Immature natural killer cell (primary cell): ENCODE measurements at regions not wholly inside any gene's neighbourhood (a gene's known extent, or its start where the extent isn't known, plus 50 kb on each side); places are given as distances from the start of the nearest gene placed in this dataset.

Experiments used
- DNase-seq, 3 donors: peaks; one replicate each; pipeline ENCODE4 v3.0.0; 2022; ENCODE audit warnings: mixed read lengths in 1 of 3
- H3K27ac Mint-ChIP-seq, 6 donors: one replicate each; pipeline ENCODE4 v1.8.0; 2020; ENCODE audit warnings: mixed read lengths in 6 of 6, mild to moderate bottlenecking in 5 of 6, inconsistent platforms in 4 of 6, moderate library complexity in 3 of 6
- H3K27me3 Mint-ChIP-seq, 3 donors: one replicate each; pipeline ENCODE4 v1.8.0; 2020 to 2021; ENCODE audit warnings: low read depth in 3 of 3, mild to moderate bottlenecking in 3 of 3, mixed read lengths in 3 of 3, moderate library complexity in 3 of 3, inconsistent platforms in 1 of 3
- H3K36me3 Mint-ChIP-seq, 3 donors: one replicate each; pipeline ENCODE4 v1.8.0; 2020; ENCODE audit warnings: mixed read lengths in 3 of 3, inconsistent platforms in 2 of 3, mild to moderate bottlenecking in 2 of 3
- H3K4me1 Mint-ChIP-seq, 2 donors: one replicate each; pipeline ENCODE4 v1.8.0; 2020; ENCODE audit warnings: inconsistent platforms in 2 of 2, mild to moderate bottlenecking in 2 of 2, mixed read lengths in 2 of 2, moderate library complexity in 1 of 2
- H3K4me3 Mint-ChIP-seq, 5 donors: one replicate each; pipeline ENCODE4 v1.8.0; 2020; ENCODE audit warnings: mild to moderate bottlenecking in 5 of 5, mixed read lengths in 5 of 5, inconsistent platforms in 3 of 5, moderate library complexity in 3 of 5
- H3K9me3 Mint-ChIP-seq, 6 donors: one replicate each; pipeline ENCODE4 v1.8.0; 2020; ENCODE audit warnings: mild to moderate bottlenecking in 6 of 6, mixed read lengths in 6 of 6, inconsistent platforms in 4 of 6, moderate library complexity in 3 of 6

GRCh38 chr5:178808886-178809285, 50.9 kb upstream of the ZNF354B start:
- Mint-ChIP-seq H3K9me3 (no peaks in the 10 kb centered on the region), H3K4me1 (no peaks in the 10 kb centered on the region), H3K27me3 (peaks cover 2 to 3% (median 2%) of the 10 kb centered on the region in 3 donors), H3K4me3 (no peak overlapping the region), H3K36me3 (no peaks in the 10 kb centered on the region), H3K27ac (no peak overlapping the region)
- DNase-seq, result no peak

GRCh38 chr5:178801021-178801420, 58.7 kb upstream of the ZNF354B start:
- no peak overlapping the region for H3K27ac Mint-ChIP-seq
- H3K9me3 Mint-ChIP-seq, result no peaks in the 10 kb centered on the region
- H3K27me3 Mint-ChIP-seq, result peaks cover 6 to 8% (median 8%) of the 10 kb centered on the region in 3 donors
- no peaks in the 10 kb centered on the region for H3K36me3 Mint-ChIP-seq
- no peak overlapping the region for H3K4me3 Mint-ChIP-seq
- no peak for DNase-seq
- no peaks in the 10 kb centered on the region for H3K4me1 Mint-ChIP-seq

DNA sequence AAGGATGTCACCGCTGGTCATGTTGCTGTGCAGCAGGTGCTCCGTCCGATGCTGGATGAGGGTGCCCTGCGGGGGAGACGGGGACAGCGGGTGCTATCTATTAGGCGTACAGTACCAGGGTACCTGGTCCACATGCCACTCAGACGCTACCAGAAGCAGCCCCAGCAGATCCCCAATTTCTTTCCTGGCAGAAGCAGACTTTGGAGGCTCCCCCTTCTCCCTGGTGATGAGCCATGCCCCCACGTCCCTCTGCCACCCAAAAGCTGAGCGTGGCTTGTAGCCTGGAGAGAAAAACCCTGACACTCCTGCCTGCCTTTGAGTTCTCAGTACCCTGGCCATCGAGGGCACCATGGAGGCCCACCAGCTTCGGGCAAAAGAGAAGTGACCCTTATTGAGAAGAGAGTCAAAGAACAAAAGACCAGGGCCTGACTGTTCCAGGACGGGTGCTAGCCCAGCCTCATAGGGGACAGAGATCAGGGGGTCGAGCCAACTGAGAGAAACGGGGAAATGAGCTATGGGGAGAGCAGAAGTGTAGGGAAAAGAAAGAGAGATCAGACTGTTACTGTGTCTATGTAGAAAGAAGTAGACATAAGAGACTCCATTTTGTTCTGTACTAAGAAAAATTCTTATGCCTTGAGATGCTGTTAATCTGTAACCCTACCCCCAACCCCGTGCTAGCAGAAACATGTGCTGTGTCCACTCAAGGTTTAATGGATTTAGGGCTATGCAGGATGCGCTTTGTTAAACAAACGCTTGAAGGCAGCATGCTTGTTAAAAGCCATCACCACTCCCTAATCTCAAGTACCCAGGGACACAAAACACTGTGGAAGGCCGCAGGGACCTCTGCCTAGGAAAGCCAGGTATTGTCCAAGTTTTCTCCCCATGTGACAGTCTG, 62.0 kb upstream of the ZNF354B start:
- H3K4me3 Mint-ChIP-seq, result no peak overlapping the region
- H3K9me3 Mint-ChIP-seq, result no peaks in the 10 kb centered on the region
- no peak for DNase-seq
- H3K4me1 Mint-ChIP-seq, result no peaks in the 10 kb centered on the region
- peaks cover 3 to 8% (median 4%) of the 10 kb centered on the region in 3 donors for H3K27me3 Mint-ChIP-seq
- H3K27ac Mint-ChIP-seq, result no peak overlapping the region
- no peaks in the 10 kb centered on the region for H3K36me3 Mint-ChIP-seq

- H3K36me3 Mint-ChIP-seq, result no peaks in the 10 kb centered on the region
- no peak overlapping the region for H3K4me3 Mint-ChIP-seq
- no peak overlapping the region for H3K27ac Mint-ChIP-seq
- no peaks in the 10 kb centered on the region for H3K9me3 Mint-ChIP-seq
- no peaks in the 10 kb centered on the region for H3K4me1 Mint-ChIP-seq
- H3K27me3 Mint-ChIP-seq, result peaks cover 2 to 8% (median 3%) of the 10 kb centered on the region in 3 donors
- no peak for DNase-seq
Observed at GRCh38 chr5:178797101-178797521, 62.6 kb upstream of the ZNF354B start.

- H3K4me1 Mint-ChIP-seq, result no peaks in the 10 kb centered on the region
Observed at GRCh38 chr5:178796165-178796945, 63.4 kb upstream of the ZNF354B start.

GRCh38 chr5:178794433-178794832, 64.0 kb upstream of the ZNF354A start:
- Mint-ChIP-seq H3K36me3 (no peaks in the 10 kb centered on the region), H3K4me3 (no peak overlapping the region), H3K9me3 (no peaks in the 10 kb centered on the region)

More at GRCh38 chr5:178796165-178796945, 63.4 kb upstream of the ZNF354B start:
- no peak overlapping the region for H3K4me3 Mint-ChIP-seq
- H3K9me3 Mint-ChIP-seq, result no peaks in the 10 kb centered on the region
- no peak for DNase-seq
- H3K27me3 Mint-ChIP-seq, result peaks cover 2 to 8% (median 3%) of the 10 kb centered on the region in 3 donors
- no peak overlapping the region for H3K27ac Mint-ChIP-seq
- H3K36me3 Mint-ChIP-seq, result no peaks in the 10 kb centered on the region

DNA sequence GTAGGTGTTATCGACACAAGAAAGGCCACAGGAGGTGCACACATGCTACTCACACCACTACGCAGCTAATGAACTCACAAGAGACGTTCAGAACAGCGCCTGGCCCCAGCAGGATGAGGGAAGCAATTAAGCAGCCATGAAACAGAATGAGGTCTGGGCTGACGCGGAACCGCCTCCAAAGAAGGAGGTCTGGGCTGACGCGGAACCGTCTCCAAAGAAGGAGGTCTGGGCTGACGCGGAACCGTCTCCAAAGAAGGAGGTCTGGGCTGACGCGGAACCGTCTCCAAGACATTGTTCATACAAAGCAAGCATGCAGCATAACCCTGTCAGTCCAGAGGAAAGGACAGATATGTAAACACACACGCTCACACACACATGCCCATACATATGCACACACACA, 63.2 kb upstream of the ZNF354A start:
- Mint-ChIP-seq H3K4me3 (no peak overlapping the region), H3K27me3 (peaks cover 2 to 4% (median 3%) of the 10 kb centered on the region in 3 donors), H3K9me3 (peaks cover 0 to 3% (median 0%) of the 10 kb centered on the region in 6 donors), H3K36me3 (no peaks in the 10 kb centered on the region), H3K4me1 (no peaks in the 10 kb centered on the region), H3K27ac (no peak overlapping the region)
- DNase-seq, result no peak

More at GRCh38 chr5:178794433-178794832, 64.0 kb upstream of the ZNF354A start:
- DNase-seq, result no peak
- Mint-ChIP-seq H3K27me3 (peaks cover 2 to 6% (median 4%) of the 10 kb centered on the region in 3 donors), H3K27ac (no peak overlapping the region), H3K4me1 (no peaks in the 10 kb centered on the region)

- no peak overlapping the region for H3K4me3 Mint-ChIP-seq
- H3K27me3 Mint-ChIP-seq, result peaks cover 2 to 4% (median 3%) of the 10 kb centered on the region in 3 donors
- H3K9me3 Mint-ChIP-seq, result peaks cover 0 to 3% (median 0%) of the 10 kb centered on the region in 6 donors
- H3K36me3 Mint-ChIP-seq, result no peaks in the 10 kb centered on the region
- no peaks in the 10 kb centered on the region for H3K4me1 Mint-ChIP-seq
- H3K27ac Mint-ChIP-seq, result no peak overlapping the region
- DNase-seq, result no peak
Observed at GRCh38 chr5:178793151-178793550, 62.7 kb upstream of the ZNF354A start.

DNA sequence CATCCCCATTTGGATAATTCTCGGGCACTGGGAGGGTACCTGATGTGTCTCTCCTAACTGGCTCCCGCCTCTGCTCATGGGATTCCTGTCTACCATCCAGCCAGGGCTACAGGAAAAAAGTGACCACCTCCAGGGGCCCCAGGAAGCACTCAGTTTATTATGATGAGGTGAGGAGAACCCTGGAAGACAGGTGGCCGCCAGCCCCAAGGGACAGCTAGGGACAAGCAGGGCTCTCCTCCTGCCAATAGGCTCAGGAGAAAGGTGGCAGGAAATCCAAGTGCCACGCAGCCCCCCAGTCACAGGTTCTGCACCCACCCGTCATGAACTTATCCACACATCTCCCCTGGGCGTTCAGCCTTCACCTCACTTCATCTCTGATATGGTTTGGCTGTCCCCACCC, 61.5 kb upstream of the ZNF354A start:
- Mint-ChIP-seq H3K4me3 (no peak overlapping the region), H3K36me3 (no peaks in the 10 kb centered on the region), H3K27ac (no peak overlapping the region), H3K9me3 (peaks cover 0 to 3% (median 0%) of the 10 kb centered on the region in 6 donors), H3K4me1 (no peaks in the 10 kb centered on the region), H3K27me3 (peaks cover 0 to 3% (median 2%) of the 10 kb centered on the region in 3 donors)
- DNase-seq, result no peak

- Mint-ChIP-seq H3K4me1 (no peaks in the 10 kb centered on the region), H3K36me3 (no peaks in the 10 kb centered on the region), H3K9me3 (peaks cover 0 to 3% (median 0%) of the 10 kb centered on the region in 6 donors), H3K27ac (no peak overlapping the region), H3K4me3 (no peak overlapping the region), H3K27me3 (peaks cover 0 to 3% (median 0%) of the 10 kb centered on the region in 3 donors)
- DNase-seq, result no peak
Observed at GRCh38 chr5:178790371-178790770, 59.9 kb upstream of the ZNF354A start.

DNA sequence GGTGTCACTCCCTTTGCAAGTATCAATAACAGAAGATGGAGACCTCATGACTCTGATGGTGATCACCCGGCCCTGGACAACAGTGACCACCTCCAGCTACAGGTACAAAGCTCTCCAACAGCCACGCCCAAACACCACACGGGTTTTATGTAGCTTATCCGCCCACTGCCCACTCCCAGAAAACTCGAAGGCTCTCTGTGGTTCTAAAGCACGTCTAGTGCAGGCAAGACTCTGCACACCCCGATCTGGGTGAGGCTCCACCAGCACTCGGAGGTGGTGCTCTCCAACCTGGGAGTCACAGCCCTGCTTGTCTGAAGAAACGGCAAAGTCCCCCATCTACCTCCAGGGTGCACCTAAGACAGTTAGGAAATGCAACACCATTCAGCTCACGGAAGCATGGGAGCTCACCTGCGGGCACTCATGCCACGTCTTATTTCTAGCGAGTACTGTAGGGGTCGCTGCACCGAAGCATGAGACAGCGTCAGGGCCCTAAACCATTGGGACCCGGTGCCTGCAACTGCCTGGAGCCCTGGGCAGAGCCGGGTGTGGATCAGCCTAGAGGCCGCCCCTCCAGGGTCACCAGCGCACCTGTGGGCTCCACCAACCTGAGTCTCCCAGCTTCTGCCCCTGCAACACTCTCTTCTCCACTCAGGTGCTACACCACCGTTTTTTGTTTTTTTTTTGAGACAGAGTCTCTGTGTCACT, 58.1 kb upstream of the ZNF354A start:
- no peak overlapping the region for H3K4me3 Mint-ChIP-seq
- H3K36me3 Mint-ChIP-seq, result no peaks in the 10 kb centered on the region
- DNase-seq, result no peak
- H3K4me1 Mint-ChIP-seq, result no peaks in the 10 kb centered on the region
- no peak overlapping the region for H3K27ac Mint-ChIP-seq
- H3K27me3 Mint-ChIP-seq, result peaks cover 0 to 3% (median 0%) of the 10 kb centered on the region in 3 donors
- peaks cover 0 to 3% (median 0%) of the 10 kb centered on the region in 6 donors for H3K9me3 Mint-ChIP-seq

DNA sequence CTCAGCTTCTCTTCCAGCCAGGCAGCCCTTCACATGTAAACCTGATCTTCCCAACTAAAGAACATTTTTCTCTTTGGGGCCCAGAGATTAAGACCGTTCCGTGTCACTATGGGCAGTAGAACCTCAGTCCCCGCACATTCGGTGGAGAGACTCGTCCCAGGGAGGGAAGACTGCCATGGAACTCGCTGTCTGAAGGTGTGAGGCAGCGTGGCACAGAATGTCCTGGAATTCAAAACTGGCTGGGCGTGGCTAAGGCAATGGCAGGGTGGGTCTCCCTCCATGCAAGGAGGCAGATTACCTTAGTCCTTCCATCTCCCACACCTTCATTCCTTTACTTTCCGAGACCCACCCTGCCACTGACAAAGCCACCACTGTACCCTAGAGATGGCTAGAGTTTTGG, 57.4 kb upstream of the ZNF354A start:
- Mint-ChIP-seq H3K4me3 (no peak overlapping the region), H3K27me3 (peaks cover 0 to 3% (median 1%) of the 10 kb centered on the region in 3 donors), H3K36me3 (no peaks in the 10 kb centered on the region), H3K27ac (no peak overlapping the region), H3K9me3 (peaks cover 0 to 3% (median 0%) of the 10 kb centered on the region in 6 donors), H3K4me1 (no peaks in the 10 kb centered on the region)
- DNase-seq, result no peak

- no peaks in the 10 kb centered on the region for H3K4me1 Mint-ChIP-seq
- no peak overlapping the region for H3K4me3 Mint-ChIP-seq
- H3K27me3 Mint-ChIP-seq, result peaks cover 0 to 3% (median 1%) of the 10 kb centered on the region in 3 donors
- peaks cover 0 to 3% (median 0%) of the 10 kb centered on the region in 6 donors for H3K9me3 Mint-ChIP-seq
- no peak for DNase-seq
- H3K36me3 Mint-ChIP-seq, result no peaks in the 10 kb centered on the region
- H3K27ac Mint-ChIP-seq, result no peak overlapping the region
Observed at GRCh38 chr5:178786859-178787499, 56.5 kb upstream of the ZNF354A start.
